Keratinocyte (primary cell): ENCODE measurements at regions not wholly inside any gene's neighbourhood (a gene's known extent, or its start where the extent isn't known, plus 50 kb on each side); places are given as distances from the start of the nearest gene placed in this dataset.

Source experiments
- DNase-seq: peaks from one replicate; pipeline ENCODE4 v3.0.0-alpha.2; 2011; ENCODE audit warnings: low read depth, missing footprints, low spot score
- FAIRE-seq: peaks from 2 replicates; lab custom pipeline; 2011; peaks lifted over from hg19 to GRCh38; lab: Jason Lieb, UNC
- H2AFZ ChIP-seq: 2 replicates; pipeline ENCODE4 v1.6.0; 2012; ENCODE audit warnings: low read length, control low read depth, inconsistent platforms; ENCODE audit not compliant: control insufficient read depth
- H3K27ac ChIP-seq: 2 replicates; pipeline ENCODE4 v1.5.1; 2011; ENCODE audit warnings: low read length; ENCODE audit not compliant: control insufficient read depth, insufficient read depth
- H3K27me3 ChIP-seq: 3 replicates; pipeline ENCODE4 v1.6.0; 2011; ENCODE audit warnings: low read length; ENCODE audit not compliant: control insufficient read depth, insufficient read depth; ENCODE audit errors: extremely low read depth
- H3K36me3 ChIP-seq, 2 experiments: 2 replicates in 1 of 2; 3 replicates in 1 of 2; pipeline ENCODE4 v1.5.1; 2011; ENCODE audit warnings: low read length in 2 of 2, mild to moderate bottlenecking in 1 of 2; ENCODE audit not compliant: control insufficient read depth in 2 of 2, insufficient read depth in 2 of 2; ENCODE audit errors: extremely low read depth in 1 of 2
- H3K4me1 ChIP-seq: 3 replicates; pipeline ENCODE4 v1.5.1; 2011; ENCODE audit warnings: low read length; ENCODE audit not compliant: control insufficient read depth, insufficient read depth; ENCODE audit errors: extremely low read depth
- H3K4me2 ChIP-seq: 3 replicates; pipeline ENCODE4 v1.6.0; 2011; ENCODE audit warnings: low read depth, low read length; ENCODE audit not compliant: control insufficient read depth, insufficient read depth; ENCODE audit errors: extremely low read depth
- H3K4me3 ChIP-seq, 3 experiments: fragments of 200-600 bp in 1 of 3; sonication (generic) in 1 of 3; 2 replicates in 2 of 3; 3 replicates in 1 of 3; pipeline ENCODE4 v1.5.1; 2011 to 2016; ENCODE audit warnings: low read length in 3 of 3, mild to moderate bottlenecking in 3 of 3, control low read depth in 2 of 3, inconsistent platforms in 1 of 3, low read depth in 1 of 3, mixed read lengths in 1 of 3, mixed run types in 1 of 3, moderate library complexity in 1 of 3; ENCODE audit not compliant: control insufficient read depth in 2 of 3, insufficient read depth in 2 of 3; ENCODE audit errors: extremely low read depth in 1 of 3
- H3K79me2 ChIP-seq: 2 replicates; pipeline ENCODE4 v1.6.0; 2012; ENCODE audit warnings: low read length; ENCODE audit not compliant: control insufficient read depth, insufficient read depth
- H3K9ac ChIP-seq: 3 replicates; pipeline ENCODE4 v1.6.0; 2011; ENCODE audit warnings: low read length; ENCODE audit not compliant: control insufficient read depth, insufficient read depth; ENCODE audit errors: extremely low read depth
- H3K9me1 ChIP-seq: 3 replicates; pipeline ENCODE4 v1.6.0; 2011; ENCODE audit warnings: low read length; ENCODE audit not compliant: control insufficient read depth, insufficient read depth; ENCODE audit errors: extremely low read depth
- H3K9me3 ChIP-seq: 2 replicates; pipeline ENCODE4 v1.5.1; 2012; ENCODE audit warnings: low read depth, low read length; ENCODE audit not compliant: control insufficient read depth
- H4K20me1 ChIP-seq: 3 replicates; pipeline ENCODE4 v1.6.0; 2011; ENCODE audit warnings: low read length; ENCODE audit not compliant: control insufficient read depth, insufficient read depth; ENCODE audit errors: extremely low read depth
- EZH2 ChIP-seq: IDR thresholded peaks from one replicate; pipeline ENCODE4 v1.6.1; 2012; ENCODE audit warnings: inconsistent platforms, mild to moderate bottlenecking, low read length, moderate library complexity
- dilution Hi-C: fragments of 300-500 bp; cut with MboI; formaldehyde crosslinking; loops from one replicate; pipeline ENCODE4 v1.7.0; 2020; ENCODE audit warnings: low sequenced_read_pairs; ENCODE audit not compliant: extremely low pct_ligation_motif_present
- TF ChIP-seq, protein P1 (sequence below), 3 experiments: IDR thresholded peaks in 1 of 3; conservative IDR thresholded peaks in 1 of 3; optimal IDR thresholded peaks in 1 of 3; 2 replicates in 2 of 3; 3 replicates in 1 of 3; pipeline versions ENCODE3 to v1.5.1; 2011; ENCODE audit warnings: low read length in 3 of 3, mild to moderate bottlenecking in 3 of 3, moderate library complexity in 2 of 3, control low read depth in 1 of 3, inconsistent platforms in 1 of 3; ENCODE audit not compliant: insufficient read depth in 2 of 3; ENCODE audit errors: extremely low read depth in 1 of 3

DNA sequence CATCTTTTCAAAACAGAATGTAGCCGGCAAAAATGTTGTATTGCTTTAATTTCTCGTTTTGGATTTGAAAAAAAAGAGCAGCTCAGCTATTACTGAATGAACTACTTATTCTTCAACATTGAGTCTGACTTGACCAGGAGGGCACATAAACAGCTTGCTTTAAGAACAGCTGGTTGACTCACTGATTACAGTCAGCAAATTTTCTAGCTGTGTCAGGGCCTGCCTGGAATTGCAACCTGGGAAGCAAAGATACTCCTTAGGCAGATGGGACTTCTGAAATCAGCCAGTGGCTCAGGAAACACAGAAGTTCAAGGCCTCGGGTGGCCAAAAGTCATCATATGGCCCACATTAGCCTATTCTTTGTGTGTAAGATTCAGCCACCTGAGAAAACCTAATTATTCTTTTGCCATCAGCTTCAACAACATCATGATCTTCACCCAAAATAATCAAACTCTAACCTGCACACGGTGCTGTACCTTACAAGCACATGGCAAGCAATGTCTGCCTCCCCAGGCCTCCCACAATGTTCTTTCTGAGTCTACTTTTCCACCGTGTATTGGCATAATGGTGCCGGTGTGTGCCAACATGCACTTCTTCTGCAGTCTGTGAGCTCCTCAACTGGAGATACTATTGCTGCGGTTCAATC is 307.2 kb downstream of the HHIPL2 start:
- dilution Hi-C loops = no loop called here
- H2AFZ ChIP-seq = peak overlapping the region; percentile 34

GRCh38 chr1:222239130-222239529 is 308.8 kb downstream of the HHIPL2 start:
- dilution Hi-C loops = no loop called here
- FAIRE-seq (no peak), DNase-seq (no peak)
- H3K27ac ChIP-seq = no peak overlapping the region
- no peak overlapping the region for H3K4me2 ChIP-seq
- H3K9ac ChIP-seq = no peak overlapping the region
- no peaks in the 10 kb centered on the region for H3K36me3 ChIP-seq
- H3K9me1 ChIP-seq = no peaks in the 10 kb centered on the region
- H2AFZ ChIP-seq = no peak overlapping the region
- TF ChIP-seq, protein P1, sequence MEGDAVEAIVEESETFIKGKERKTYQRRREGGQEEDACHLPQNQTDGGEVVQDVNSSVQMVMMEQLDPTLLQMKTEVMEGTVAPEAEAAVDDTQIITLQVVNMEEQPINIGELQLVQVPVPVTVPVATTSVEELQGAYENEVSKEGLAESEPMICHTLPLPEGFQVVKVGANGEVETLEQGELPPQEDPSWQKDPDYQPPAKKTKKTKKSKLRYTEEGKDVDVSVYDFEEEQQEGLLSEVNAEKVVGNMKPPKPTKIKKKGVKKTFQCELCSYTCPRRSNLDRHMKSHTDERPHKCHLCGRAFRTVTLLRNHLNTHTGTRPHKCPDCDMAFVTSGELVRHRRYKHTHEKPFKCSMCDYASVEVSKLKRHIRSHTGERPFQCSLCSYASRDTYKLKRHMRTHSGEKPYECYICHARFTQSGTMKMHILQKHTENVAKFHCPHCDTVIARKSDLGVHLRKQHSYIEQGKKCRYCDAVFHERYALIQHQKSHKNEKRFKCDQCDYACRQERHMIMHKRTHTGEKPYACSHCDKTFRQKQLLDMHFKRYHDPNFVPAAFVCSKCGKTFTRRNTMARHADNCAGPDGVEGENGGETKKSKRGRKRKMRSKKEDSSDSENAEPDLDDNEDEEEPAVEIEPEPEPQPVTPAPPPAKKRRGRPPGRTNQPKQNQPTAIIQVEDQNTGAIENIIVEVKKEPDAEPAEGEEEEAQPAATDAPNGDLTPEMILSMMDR (optimal IDR thresholded peaks at IDR 0.05 in 1 of 3, IDR thresholded peaks at IDR 0.05 in 1 of 3, conservative IDR thresholded peaks at IDR 0.05 in 1 of 3; ENCODE audit: extremely low read depth in 1 of 3, insufficient read depth in 2 of 3, low read length in 3 of 3) = no peak
- TF ChIP-seq EZH2 = no peak
- H3K4me3 ChIP-seq = no peak overlapping the region
- no peaks in the 10 kb centered on the region for H4K20me1 ChIP-seq
- H3K9me3 ChIP-seq = no peaks in the 10 kb centered on the region
- no peaks in the 10 kb centered on the region for H3K79me2 ChIP-seq
- peaks cover 24% of the 10 kb centered on the region for H3K4me1 ChIP-seq
- no peaks in the 10 kb centered on the region for H3K27me3 ChIP-seq

More for the DNA sequence above, 307.2 kb downstream of the HHIPL2 start:
- Histone ChIP-seq H3K4me3 (no peak overlapping the region), H3K27me3 (no peaks in the 10 kb centered on the region), H3K4me1 (peaks cover 26% of the 10 kb centered on the region), H3K4me2 (peak overlapping the region; percentile 2), H3K9me1 (no peaks in the 10 kb centered on the region), H3K9me3 (no peaks in the 10 kb centered on the region), H3K27ac (peak overlapping the region; percentile 48), H3K36me3 (no peaks in the 10 kb centered on the region), H3K9ac (no peak overlapping the region), H4K20me1 (no peaks in the 10 kb centered on the region), H3K79me2 (no peaks in the 10 kb centered on the region)
- FAIRE-seq = peak; percentile 96
- peak; percentile 70 for DNase-seq
- TF ChIP-seq, protein P1 (optimal IDR thresholded peaks at IDR 0.05 in 1 of 3, IDR thresholded peaks at IDR 0.05 in 1 of 3, conservative IDR thresholded peaks at IDR 0.05 in 1 of 3; ENCODE audit: extremely low read depth in 1 of 3, insufficient read depth in 2 of 3, low read length in 3 of 3) = no peak
- TF ChIP-seq EZH2 = no peak
